Activated CD8-positive, alpha-beta T cell treated with anti-CD3 and anti-CD28 coated beads for 36 hours (primary cell): ENCODE measurements at regions not wholly inside any gene's neighbourhood (a gene's known extent, or its start where the extent isn't known, plus 50 kb on each side); places are given as distances from the start of the nearest gene placed in this dataset.

Experiments
- ATAC-seq: fragments of 200-7000 bp; cut with Tn5 transposase; one replicate; pipeline ENCODE4 v1.10.0; 2021; ENCODE audit warnings: mild to moderate bottlenecking, moderate library complexity
- CTCF ChIA-PET: fragments of 350-600 bp; sonication (Branson Sonifier 250); formaldehyde crosslinking; loops from one replicate; lab custom pipeline; 2021; ENCODE audit warnings: antibody characterized with exemption; lab: Charles Lee
- POLR2A ChIA-PET: fragments of 350-600 bp; sonication (Branson Sonifier 250); formaldehyde crosslinking; loops from one replicate; lab custom pipeline; 2021; ENCODE audit warnings: antibody characterized with exemption; lab: Charles Lee
- DNase-seq: peaks from one replicate; pipeline ENCODE4 v3.0.0-alpha.2; 2020
- H3K27ac Mint-ChIP-seq: one replicate; pipeline ENCODE4 v1.8.0; 2021; ENCODE audit warnings: mild to moderate bottlenecking, mixed read lengths
- H3K27me3 Mint-ChIP-seq: one replicate; pipeline ENCODE4 v1.8.0; 2021; ENCODE audit warnings: mixed read lengths
- H3K36me3 Mint-ChIP-seq: one replicate; pipeline ENCODE4 v1.8.0; 2021; ENCODE audit warnings: low read depth, mixed read lengths
- H3K4me1 Mint-ChIP-seq: one replicate; pipeline ENCODE4 v1.8.0; 2021; ENCODE audit warnings: low read depth, mixed read lengths
- H3K4me3 Mint-ChIP-seq: one replicate; pipeline ENCODE4 v1.8.0; 2021; ENCODE audit warnings: mild to moderate bottlenecking, moderate library complexity, mixed read lengths
- H3K9me3 Mint-ChIP-seq: one replicate; pipeline ENCODE4 v1.8.0; 2021; ENCODE audit warnings: mixed read lengths
- CTCF ChIP-seq: fragments of 200-600 bp; IDR thresholded peaks from one replicate; pipeline ENCODE4 v1.8.0; 2022; ENCODE audit warnings: antibody characterized with exemption, mild to moderate bottlenecking
- intact Hi-C: fragments of 100-400 bp; cut with micrococcal nuclease; formaldehyde crosslinking; loops from one replicate; pipeline ENCODE4 v1.10.0; 2022

DNA sequence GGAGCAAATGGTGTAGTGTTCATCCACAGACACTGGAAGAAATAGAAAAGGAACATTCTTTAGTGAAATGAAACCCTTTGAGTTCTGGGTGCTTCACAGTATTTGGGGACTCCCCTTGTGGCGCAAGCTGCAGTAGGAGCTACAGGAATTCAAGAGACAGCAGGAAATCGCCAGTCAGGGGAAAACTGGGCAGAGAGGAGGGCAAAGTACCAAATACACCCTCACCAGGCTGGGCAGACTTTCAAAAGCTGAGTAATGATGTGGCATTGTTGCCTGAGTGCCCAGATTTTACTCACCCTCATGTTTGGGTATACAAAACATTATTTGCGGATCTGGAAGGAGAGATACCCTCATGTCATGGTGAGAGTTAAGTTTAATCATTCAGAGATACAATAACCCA is 97.9 kb downstream of the SOD2 start:
- Mint-ChIP-seq H3K27me3 (no peaks in the 10 kb centered on the region), H3K4me1 (peaks cover 15% of the 10 kb centered on the region), H3K4me3 (no peak overlapping the region), H3K27ac (peak overlapping the region; percentile 11), H3K36me3 (no peaks in the 10 kb centered on the region), H3K9me3 (no peaks in the 10 kb centered on the region)
- no peak for DNase-seq
- no peak for TF ChIP-seq CTCF
- POLR2A ChIA-PET: no interaction called here
- intact Hi-C loops: no loop called here
- no peak for ATAC-seq
- CTCF ChIA-PET: interaction anchor here (2.6 kb wide), 1 partner anchor 60 kb away, joined by 14 read pairs; no protein-coding TSS in a partner anchor

DNA sequence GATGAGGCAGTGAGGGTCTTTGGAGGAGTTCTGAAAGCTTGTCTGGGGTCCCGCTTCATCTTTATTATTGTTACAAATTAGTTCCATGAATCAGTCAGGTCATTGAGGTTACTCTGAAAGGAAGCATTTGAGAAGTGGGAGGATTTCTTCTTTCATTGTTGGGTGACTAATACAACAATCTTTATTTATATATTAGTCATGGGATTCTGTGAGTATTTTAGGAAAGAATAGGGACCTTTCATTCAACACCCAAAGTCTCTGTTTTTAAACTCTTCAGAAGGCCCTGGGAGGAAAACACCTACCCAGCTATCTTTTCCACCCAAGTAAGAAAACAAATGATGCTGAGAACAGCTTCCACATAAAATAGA is 98.3 kb downstream of the SOD2 start:
- POLR2A ChIA-PET: no interaction called here
- intact Hi-C loops: no loop called here
- CTCF ChIA-PET: interaction anchor here (2.6 kb wide), 1 partner anchor 60 kb away, joined by 14 read pairs; no protein-coding TSS in a partner anchor
- TF ChIP-seq CTCF: no peak
- H3K27ac Mint-ChIP-seq: peak overlapping the region; percentile 11
- H3K36me3 Mint-ChIP-seq: no peaks in the 10 kb centered on the region
- H3K27me3 Mint-ChIP-seq: no peaks in the 10 kb centered on the region
- DNase-seq (no peak), ATAC-seq (peak; percentile 42)
- H3K4me3 Mint-ChIP-seq: no peak overlapping the region
- H3K4me1 Mint-ChIP-seq: peaks cover 15% of the 10 kb centered on the region
- no peaks in the 10 kb centered on the region for H3K9me3 Mint-ChIP-seq

DNA sequence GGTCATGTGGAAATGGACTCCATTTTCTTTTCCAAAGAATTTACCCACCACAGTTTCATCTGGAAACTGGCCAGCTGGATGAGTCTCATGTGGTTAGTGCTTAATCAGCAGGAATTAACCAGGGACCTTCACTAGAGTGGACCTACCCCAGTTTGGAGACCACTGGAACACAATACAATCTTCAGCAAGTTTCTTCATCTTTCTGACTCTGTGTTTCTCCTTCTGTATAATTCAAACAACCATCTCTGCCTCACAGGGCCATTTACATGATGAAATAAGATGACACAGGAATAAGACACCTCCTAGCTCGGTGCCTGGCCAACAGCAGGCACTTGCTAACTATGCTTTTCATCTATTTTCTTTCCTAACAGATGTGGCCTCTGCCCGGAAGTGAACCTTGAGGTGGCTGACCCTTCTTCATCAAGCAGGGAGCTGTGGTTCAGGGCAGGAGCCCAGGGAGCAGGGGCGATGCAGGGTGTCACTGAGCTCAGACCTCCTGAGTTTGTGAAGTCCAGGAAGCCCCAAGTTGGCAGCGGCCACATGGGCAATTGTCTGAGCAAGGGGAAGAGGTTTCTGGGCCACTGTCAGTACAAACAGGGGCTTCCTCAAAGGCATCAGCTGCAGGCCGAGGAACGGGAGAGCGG is 98.8 kb downstream of the SOD2 start:
- Mint-ChIP-seq H3K9me3 (no peaks in the 10 kb centered on the region), H3K4me3 (no peak overlapping the region), H3K27me3 (peaks cover 1% of the 10 kb centered on the region), H3K36me3 (no peaks in the 10 kb centered on the region), H3K27ac (no peak overlapping the region), H3K4me1 (peaks cover 15% of the 10 kb centered on the region)
- ATAC-seq: no peak
- no peak for DNase-seq
- ChIA-PET CTCF (interaction anchor here (2.6 kb wide), 1 partner anchor 61 kb away, joined by 14 read pairs; no protein-coding TSS in a partner anchor), POLR2A (no interaction called here)
- intact Hi-C loops: no loop called here
- no peak for TF ChIP-seq CTCF

- no peaks in the 10 kb centered on the region for H3K9me3 Mint-ChIP-seq
- TF ChIP-seq CTCF: no peak
- H3K27ac Mint-ChIP-seq: no peak overlapping the region
- intact Hi-C loops: no loop called here
- ChIA-PET POLR2A (no interaction called here), CTCF (no interaction called here)
- no peaks in the 10 kb centered on the region for H3K36me3 Mint-ChIP-seq
- DNase-seq: no peak
- ATAC-seq: no peak
- peaks cover 12% of the 10 kb centered on the region for H3K4me1 Mint-ChIP-seq
- H3K4me3 Mint-ChIP-seq: no peak overlapping the region
- peaks cover 4% of the 10 kb centered on the region for H3K27me3 Mint-ChIP-seq
Observed at GRCh38 chr6:159590835-159591234, 102.2 kb downstream of the SOD2 start.

GRCh38 chr6:159586684-159587083 is 106.4 kb downstream of the SOD2 start:
- ATAC-seq: no peak
- no peaks in the 10 kb centered on the region for H3K4me1 Mint-ChIP-seq
- no peaks in the 10 kb centered on the region for H3K9me3 Mint-ChIP-seq
- CTCF ChIA-PET: interaction anchor here (1.1 kb wide), 1 partner anchor 334 kb away, joined by 3 read pairs; no protein-coding TSS in a partner anchor
- DNase-seq: no peak
- POLR2A ChIA-PET: no interaction called here
- H3K27ac Mint-ChIP-seq: no peak overlapping the region
- no peak overlapping the region for H3K4me3 Mint-ChIP-seq
- TF ChIP-seq CTCF: no peak
- intact Hi-C loops: no loop called here
- peaks cover 5% of the 10 kb centered on the region for H3K27me3 Mint-ChIP-seq
- no peaks in the 10 kb centered on the region for H3K36me3 Mint-ChIP-seq
